GM06990 (cell line): ENCODE measurements at regions not wholly inside any gene's neighbourhood (a gene's known extent, or its start where the extent isn't known, plus 50 kb on each side); places are given as distances from the start of the nearest gene placed in this dataset.
"Not testable (repeated sequence)": the region's sequence is repeated elsewhere in the genome, so short reads cannot be mapped to it uniquely, and the experiment has no call there.

Experiments used
- DNase-seq: peaks from one replicate; pipeline ENCODE4 v3.0.0-alpha.2; 2011; ENCODE audit not compliant: insufficient read length; ENCODE audit errors: extremely low read depth
- H3K27me3 ChIP-seq: replicated peaks from 2 replicates; pipeline ENCODE4 v1.6.0; 2011; ENCODE audit warnings: low read length; ENCODE audit not compliant: control insufficient read depth, insufficient read depth
- H3K36me3 ChIP-seq: 2 replicates; pipeline ENCODE4 v1.5.1; 2011; ENCODE audit warnings: low read length; ENCODE audit not compliant: control insufficient read depth, insufficient read depth
- H3K4me3 ChIP-seq: replicated peaks from 2 replicates; pipeline ENCODE4 v1.5.1; 2011; ENCODE audit warnings: low read depth, mild to moderate bottlenecking, control low read depth, low read length
- TF ChIP-seq, protein P1 (sequence below): IDR thresholded peaks from 2 replicates; pipeline ENCODE4 v1.5.1; 2011; ENCODE audit warnings: low read length, control low read depth, mild to moderate bottlenecking, inconsistent platforms; ENCODE audit not compliant: insufficient read depth, poor library complexity, severe bottlenecking

DNA sequence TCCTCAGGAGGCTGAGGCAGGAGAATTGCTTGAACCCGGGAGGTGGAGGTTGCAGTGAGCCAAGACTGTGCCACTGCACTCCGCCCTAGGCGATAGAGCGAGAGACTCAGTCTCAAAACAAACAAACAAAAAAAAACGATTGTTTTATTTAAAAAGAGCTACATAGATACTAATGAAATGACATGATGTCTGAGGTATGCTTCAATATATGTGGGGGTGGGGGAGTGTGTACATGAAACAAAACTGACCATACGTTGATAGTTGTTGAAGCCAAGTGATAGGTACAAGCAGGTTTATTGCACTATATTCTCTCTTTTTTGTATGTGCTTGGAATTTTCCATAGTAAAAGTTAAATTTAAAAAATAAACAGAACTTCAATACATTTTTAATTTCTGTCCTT is 240.1 kb downstream of the TFAP2A start:
- no peaks in the 10 kb centered on the region for H3K36me3 ChIP-seq
- H3K27me3 ChIP-seq = no peaks in the 10 kb centered on the region
- no peak overlapping the region for H3K4me3 ChIP-seq
- DNase-seq = no peak
- TF ChIP-seq, protein P1, sequence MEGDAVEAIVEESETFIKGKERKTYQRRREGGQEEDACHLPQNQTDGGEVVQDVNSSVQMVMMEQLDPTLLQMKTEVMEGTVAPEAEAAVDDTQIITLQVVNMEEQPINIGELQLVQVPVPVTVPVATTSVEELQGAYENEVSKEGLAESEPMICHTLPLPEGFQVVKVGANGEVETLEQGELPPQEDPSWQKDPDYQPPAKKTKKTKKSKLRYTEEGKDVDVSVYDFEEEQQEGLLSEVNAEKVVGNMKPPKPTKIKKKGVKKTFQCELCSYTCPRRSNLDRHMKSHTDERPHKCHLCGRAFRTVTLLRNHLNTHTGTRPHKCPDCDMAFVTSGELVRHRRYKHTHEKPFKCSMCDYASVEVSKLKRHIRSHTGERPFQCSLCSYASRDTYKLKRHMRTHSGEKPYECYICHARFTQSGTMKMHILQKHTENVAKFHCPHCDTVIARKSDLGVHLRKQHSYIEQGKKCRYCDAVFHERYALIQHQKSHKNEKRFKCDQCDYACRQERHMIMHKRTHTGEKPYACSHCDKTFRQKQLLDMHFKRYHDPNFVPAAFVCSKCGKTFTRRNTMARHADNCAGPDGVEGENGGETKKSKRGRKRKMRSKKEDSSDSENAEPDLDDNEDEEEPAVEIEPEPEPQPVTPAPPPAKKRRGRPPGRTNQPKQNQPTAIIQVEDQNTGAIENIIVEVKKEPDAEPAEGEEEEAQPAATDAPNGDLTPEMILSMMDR = no peak

DNA sequence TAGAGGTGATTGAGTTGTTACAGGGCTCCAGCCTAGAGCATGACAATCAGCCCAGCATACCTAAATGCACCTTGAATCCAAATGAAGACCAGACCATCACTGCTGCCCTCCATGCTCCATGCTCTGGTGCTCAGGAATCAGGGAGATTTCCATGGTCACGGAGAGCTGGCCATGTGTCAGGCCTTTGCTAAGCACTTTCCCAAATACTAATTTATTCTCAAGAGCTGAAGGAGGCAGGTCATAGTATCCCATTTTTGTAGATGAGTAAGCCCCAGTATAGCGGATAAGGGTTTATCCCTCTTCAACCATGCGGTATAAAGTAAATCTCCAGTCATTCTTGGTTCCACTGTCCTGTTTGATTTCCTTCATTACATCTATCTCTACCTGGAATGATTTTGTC is 240.8 kb downstream of the TFAP2A start:
- DNase-seq = no peak
- no peaks in the 10 kb centered on the region for H3K27me3 ChIP-seq
- TF ChIP-seq, protein P1 = no peak
- no peaks in the 10 kb centered on the region for H3K36me3 ChIP-seq
- no peak overlapping the region for H3K4me3 ChIP-seq

DNA sequence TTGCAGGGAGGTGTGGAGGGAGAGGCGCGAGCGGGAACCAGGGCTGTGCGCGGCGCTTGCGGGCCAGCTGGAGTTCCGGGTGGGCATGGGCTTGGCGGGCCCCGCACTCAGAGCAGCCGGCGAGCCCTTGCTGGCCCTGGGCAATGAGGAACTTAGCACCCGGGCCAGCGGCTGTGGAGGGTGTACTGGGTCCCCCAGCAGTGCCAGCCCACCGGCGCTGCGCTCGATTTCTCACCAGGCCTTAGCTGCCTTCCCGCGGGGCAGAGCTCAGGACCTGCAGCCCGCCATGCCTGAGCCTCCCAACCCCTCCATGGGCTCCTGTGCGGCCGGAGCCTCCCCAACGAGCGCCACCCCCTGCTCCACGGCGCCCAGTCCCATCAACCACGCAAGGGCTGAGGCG is 243.2 kb downstream of the TFAP2A start:
- not testable (repeated sequence) for DNase-seq, H3K4me3 ChIP-seq, H3K36me3 ChIP-seq, H3K27me3 ChIP-seq

DNA sequence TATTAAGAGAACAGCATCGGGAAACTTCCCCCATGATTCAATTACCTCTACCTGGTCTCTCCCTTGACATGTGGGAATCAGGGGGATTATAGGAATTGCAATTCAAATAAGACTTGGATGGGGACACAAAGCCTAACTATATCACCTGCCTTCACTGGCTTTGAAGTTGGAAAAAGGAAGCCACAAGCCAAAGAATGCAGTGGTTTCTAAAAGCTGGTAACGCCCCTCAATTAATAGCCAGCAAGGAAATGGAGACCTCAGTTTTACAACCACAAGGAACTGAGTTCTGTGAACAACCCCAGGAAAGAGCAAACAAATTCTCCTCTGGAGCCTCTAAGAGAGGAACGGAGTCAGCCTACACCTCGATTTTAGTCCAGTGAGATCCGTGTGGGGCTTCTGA is 244.1 kb downstream of the TFAP2A start:
- no peak for DNase-seq

DNA sequence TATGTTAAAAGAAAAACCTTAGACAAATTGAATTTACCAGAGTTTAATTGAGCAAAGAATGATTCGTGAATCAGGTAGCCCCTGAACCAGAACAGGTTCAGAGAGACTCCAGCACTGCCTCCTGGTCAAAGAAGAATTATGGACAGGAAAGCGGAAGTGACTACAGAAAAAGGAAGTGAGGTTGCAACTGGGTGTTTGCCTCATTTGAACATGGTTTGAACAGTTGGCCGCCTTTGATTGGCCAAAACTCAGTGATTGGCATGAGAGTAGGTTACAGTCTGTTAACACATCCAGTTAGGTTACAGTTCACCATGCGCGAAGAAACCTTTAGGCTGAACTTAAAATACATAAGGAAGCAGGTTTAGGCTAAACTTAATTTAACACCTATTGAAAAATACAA is 248.8 kb downstream of the TFAP2A start:
- Histone ChIP-seq H3K36me3 (no peaks in the 10 kb centered on the region), H3K27me3 (no peaks in the 10 kb centered on the region), H3K4me3 (no peak overlapping the region)
- no peak for DNase-seq
- TF ChIP-seq, protein P1 = no peak

More for the DNA sequence above, 244.1 kb downstream of the TFAP2A start:
- H3K4me3 ChIP-seq = no peak overlapping the region
- H3K36me3 ChIP-seq = no peaks in the 10 kb centered on the region
- TF ChIP-seq, protein P1 = no peak
- no peaks in the 10 kb centered on the region for H3K27me3 ChIP-seq

DNA sequence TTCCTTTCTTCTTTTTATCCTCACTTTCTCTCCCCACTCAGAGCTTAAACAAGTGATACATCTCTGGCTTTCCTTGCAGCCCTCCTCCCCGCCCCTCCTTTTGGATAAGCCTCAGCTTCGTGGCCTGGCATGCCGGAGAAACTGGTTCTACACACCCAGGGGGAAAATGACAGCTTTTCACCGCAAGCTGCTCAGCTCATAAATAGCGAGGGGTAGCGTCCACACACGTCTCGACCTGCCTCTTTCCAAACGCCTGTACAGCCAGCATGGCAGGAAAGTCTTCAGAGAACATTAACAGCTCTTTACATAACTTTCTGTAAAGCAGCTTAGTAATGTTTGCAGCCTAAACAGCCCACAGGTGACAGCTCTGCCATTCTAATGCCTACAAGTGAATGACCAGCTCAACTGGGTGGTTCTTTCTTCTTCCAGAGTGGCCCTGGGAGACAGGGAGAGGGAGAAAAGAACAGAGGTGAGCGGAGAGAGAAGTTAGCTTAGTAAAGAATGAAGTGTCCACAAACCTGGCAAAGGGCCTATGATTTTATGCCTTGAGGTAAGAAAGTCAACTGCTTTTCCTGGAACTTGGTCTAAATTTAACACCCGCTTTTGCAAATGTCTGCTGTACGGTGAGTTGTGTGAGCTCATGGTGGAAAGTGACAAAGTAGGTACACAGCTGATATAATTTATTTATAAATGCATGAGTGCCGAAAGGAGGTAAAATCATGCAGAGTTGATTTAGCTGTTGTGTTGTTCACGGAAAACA is 251.5 kb downstream of the TFAP2A start:
- no peaks in the 10 kb centered on the region for H3K36me3 ChIP-seq
- H3K27me3 ChIP-seq = no peaks in the 10 kb centered on the region
- no peak for DNase-seq
- TF ChIP-seq, protein P1 = no peak
- no peak overlapping the region for H3K4me3 ChIP-seq
